Caco-2 (cell line): ENCODE measurements at regions not wholly inside any gene's neighbourhood (a gene's known extent, or its start where the extent isn't known, plus 50 kb on each side); places are given as distances from the start of the nearest gene placed in this dataset.

Experiments
- BruUV-seq: library from RNA; stranded (reverse); fragments of 400-500 nt; replicated peaks from 2 replicates; lab custom pipeline; 2021; lab: Mats Ljungman, UMichigan
- CTCF ChIA-PET: fragments of 300-600 bp; sonication (Branson Sonifier 250); formaldehyde crosslinking; loops from one replicate; lab custom pipeline; 2022; ENCODE audit warnings: antibody characterized with exemption; lab: Charles Lee
- POLR2A ChIA-PET: fragments of 300-600 bp; sonication (Branson Sonifier 250); formaldehyde crosslinking; loops from one replicate; lab custom pipeline; 2022; ENCODE audit warnings: antibody characterized with exemption; lab: Charles Lee
- DNase-seq, 2 experiments: peaks; one replicate each; pipeline versions ENCODE4 v3.0.0 to v3.0.0-alpha.2; 2020 to 2022
- H3K27me3 ChIP-seq: replicated peaks from 2 replicates; pipeline ENCODE4 v1.6.0; 2011; ENCODE audit warnings: low read length; ENCODE audit not compliant: control insufficient read depth, insufficient read depth
- H3K36me3 ChIP-seq: 2 replicates; pipeline ENCODE4 v1.5.1; 2011; ENCODE audit warnings: low read length; ENCODE audit not compliant: control insufficient read depth, insufficient read depth
- H3K4me1 ChIP-seq: fragments of 250-450 bp; sonication (Bioruptor Pico); 2 replicates; pipeline ENCODE4 v1.5.1; 2020; ENCODE audit warnings: mild to moderate bottlenecking
- H3K4me3 ChIP-seq: 2 replicates; pipeline ENCODE4 v1.5.1; 2011; ENCODE audit warnings: low read depth, mild to moderate bottlenecking, control low read depth, low read length
- H3K9me3 ChIP-seq: fragments of 250-450 bp; sonication (Bioruptor Pico); 2 replicates; pipeline ENCODE4 v1.5.1; 2020; ENCODE audit warnings: mild to moderate bottlenecking, moderate library complexity
- H3K27ac Mint-ChIP-seq: one replicate; pipeline ENCODE4 v1.8.0; 2022; ENCODE audit warnings: mixed read lengths; ENCODE audit not compliant: unreplicated experiment
- H3K27me3 Mint-ChIP-seq: one replicate; pipeline ENCODE4 v1.8.0; 2022; ENCODE audit warnings: mixed read lengths; ENCODE audit not compliant: insufficient read depth, unreplicated experiment
- H3K36me3 Mint-ChIP-seq: one replicate; pipeline ENCODE4 v1.8.0; 2022; ENCODE audit warnings: mild to moderate bottlenecking, mixed read lengths; ENCODE audit not compliant: insufficient read depth, unreplicated experiment
- H3K4me1 Mint-ChIP-seq: one replicate; pipeline ENCODE4 v1.8.0; 2022; ENCODE audit warnings: low read depth, mixed read lengths; ENCODE audit not compliant: unreplicated experiment
- H3K4me3 Mint-ChIP-seq: one replicate; pipeline ENCODE4 v1.8.0; 2022; ENCODE audit warnings: mild to moderate bottlenecking, moderate library complexity, mixed read lengths; ENCODE audit not compliant: unreplicated experiment
- H3K9me3 Mint-ChIP-seq: one replicate; pipeline ENCODE4 v1.8.0; 2022; ENCODE audit warnings: mixed read lengths; ENCODE audit not compliant: unreplicated experiment
- intact Hi-C: fragments of 100-400 bp; cut with micrococcal nuclease; formaldehyde crosslinking; loops from one replicate; pipeline ENCODE4 v1.10.0; 2022; ENCODE audit not compliant: unreplicated experiment
- TF ChIP-seq, protein P1 (sequence below), 2 experiments: fragments of 200-600 bp in 1 of 2; IDR thresholded peaks; 1 replicate in 1 of 2; 2 replicates in 1 of 2; pipeline versions ENCODE4 v1.5.1 to v1.8.0; 2011 to 2022; ENCODE audit warnings: antibody characterized with exemption in 1 of 2, control low read depth in 1 of 2, inconsistent platforms in 1 of 2, low read depth in 1 of 2, low read length in 1 of 2, mild to moderate bottlenecking in 1 of 2, moderate library complexity in 1 of 2; ENCODE audit not compliant: insufficient read depth in 1 of 2, severe bottlenecking in 1 of 2, unreplicated experiment in 1 of 2

DNA sequence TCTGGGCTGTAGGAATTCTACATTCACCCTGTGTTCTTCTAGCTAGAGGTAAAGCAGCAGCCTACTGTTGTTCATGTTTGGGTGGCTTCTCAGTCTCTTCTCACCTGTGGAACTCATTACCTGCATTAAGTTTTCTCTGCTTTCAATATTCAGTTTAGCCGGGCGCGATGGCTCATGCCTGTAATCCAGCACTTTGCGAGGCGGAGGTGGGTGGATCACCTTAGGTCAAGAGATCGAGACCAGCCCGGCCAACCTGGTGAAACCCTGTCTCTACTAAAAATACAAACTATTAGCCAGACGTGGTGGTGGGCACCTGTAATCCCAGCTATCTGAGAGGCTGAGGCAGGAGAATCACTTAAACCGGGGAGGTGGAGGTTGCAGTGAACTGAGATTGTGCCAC is 139.8 kb upstream of the UBE2E3 start:
- Mint-ChIP-seq H3K36me3 (no peaks in the 10 kb centered on the region), H3K9me3 (peaks cover 10% of the 10 kb centered on the region), H3K27me3 (no peaks in the 10 kb centered on the region), H3K27ac (no peak overlapping the region), H3K4me1 (no peaks in the 10 kb centered on the region), H3K4me3 (no peak overlapping the region)
- TF ChIP-seq, protein P1, sequence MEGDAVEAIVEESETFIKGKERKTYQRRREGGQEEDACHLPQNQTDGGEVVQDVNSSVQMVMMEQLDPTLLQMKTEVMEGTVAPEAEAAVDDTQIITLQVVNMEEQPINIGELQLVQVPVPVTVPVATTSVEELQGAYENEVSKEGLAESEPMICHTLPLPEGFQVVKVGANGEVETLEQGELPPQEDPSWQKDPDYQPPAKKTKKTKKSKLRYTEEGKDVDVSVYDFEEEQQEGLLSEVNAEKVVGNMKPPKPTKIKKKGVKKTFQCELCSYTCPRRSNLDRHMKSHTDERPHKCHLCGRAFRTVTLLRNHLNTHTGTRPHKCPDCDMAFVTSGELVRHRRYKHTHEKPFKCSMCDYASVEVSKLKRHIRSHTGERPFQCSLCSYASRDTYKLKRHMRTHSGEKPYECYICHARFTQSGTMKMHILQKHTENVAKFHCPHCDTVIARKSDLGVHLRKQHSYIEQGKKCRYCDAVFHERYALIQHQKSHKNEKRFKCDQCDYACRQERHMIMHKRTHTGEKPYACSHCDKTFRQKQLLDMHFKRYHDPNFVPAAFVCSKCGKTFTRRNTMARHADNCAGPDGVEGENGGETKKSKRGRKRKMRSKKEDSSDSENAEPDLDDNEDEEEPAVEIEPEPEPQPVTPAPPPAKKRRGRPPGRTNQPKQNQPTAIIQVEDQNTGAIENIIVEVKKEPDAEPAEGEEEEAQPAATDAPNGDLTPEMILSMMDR (IDR thresholded peaks at IDR 0.05; ENCODE audit: insufficient read depth in 1 of 2, low read depth in 1 of 2, low read length in 1 of 2, severe bottlenecking in 1 of 2, unreplicated experiment in 1 of 2), result no peak
- H3K36me3 ChIP-seq, result no peaks in the 10 kb centered on the region
- POLR2A ChIA-PET, result no interaction called here
- no TSS peak for BruUV-seq
- no peaks in the 10 kb centered on the region for H3K9me3 ChIP-seq
- no peak for DNase-seq
- no peaks in the 10 kb centered on the region for H3K27me3 ChIP-seq
- CTCF ChIA-PET, result no interaction called here
- intact Hi-C loops, result no loop called here
- H3K4me1 ChIP-seq, result no peaks in the 10 kb centered on the region
- H3K4me3 ChIP-seq, result no peak overlapping the region

DNA sequence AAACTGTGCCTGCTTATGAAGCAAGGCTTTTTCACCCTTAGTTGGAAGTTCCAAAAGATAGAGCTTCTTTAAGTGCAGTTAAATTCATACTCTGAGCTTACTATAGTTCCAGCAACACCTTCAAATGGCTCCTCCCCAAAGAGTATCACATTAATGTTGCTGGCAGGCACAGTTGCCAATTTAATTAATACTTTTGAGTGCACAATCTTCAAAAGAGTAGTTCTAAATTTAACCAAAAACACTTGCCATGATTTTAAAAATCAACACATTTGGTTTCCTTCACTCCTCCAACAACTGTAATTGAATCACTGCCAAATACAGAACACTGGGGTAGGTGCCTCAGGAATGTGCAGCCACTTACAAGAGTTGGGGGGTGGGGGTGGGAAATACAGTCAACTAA is 150.6 kb upstream of the UBE2E3 start:
- no peak overlapping the region for H3K4me3 Mint-ChIP-seq
- ChIA-PET CTCF (no interaction called here), POLR2A (no interaction called here)
- H3K27me3 ChIP-seq, result no peaks in the 10 kb centered on the region
- H3K9me3 Mint-ChIP-seq, result peaks cover 6% of the 10 kb centered on the region
- no TSS peak for BruUV-seq
- no peaks in the 10 kb centered on the region; the same call in 1 of the 2 replicates for H3K9me3 ChIP-seq
- peaks cover under 1% of the 10 kb centered on the region for H3K27me3 Mint-ChIP-seq
- H3K27ac Mint-ChIP-seq, result no peak overlapping the region
- TF ChIP-seq, protein P1 (IDR thresholded peaks at IDR 0.05; ENCODE audit: insufficient read depth in 1 of 2, low read depth in 1 of 2, low read length in 1 of 2, severe bottlenecking in 1 of 2, unreplicated experiment in 1 of 2), result no peak
- H3K4me1 Mint-ChIP-seq, result no peaks in the 10 kb centered on the region
- H3K4me3 ChIP-seq, result no peak overlapping the region
- no peaks in the 10 kb centered on the region for H3K4me1 ChIP-seq
- DNase-seq, result no peak
- no peaks in the 10 kb centered on the region for H3K36me3 ChIP-seq
- intact Hi-C loops, result no loop called here
- H3K36me3 Mint-ChIP-seq, result peaks cover 4% of the 10 kb centered on the region

DNA sequence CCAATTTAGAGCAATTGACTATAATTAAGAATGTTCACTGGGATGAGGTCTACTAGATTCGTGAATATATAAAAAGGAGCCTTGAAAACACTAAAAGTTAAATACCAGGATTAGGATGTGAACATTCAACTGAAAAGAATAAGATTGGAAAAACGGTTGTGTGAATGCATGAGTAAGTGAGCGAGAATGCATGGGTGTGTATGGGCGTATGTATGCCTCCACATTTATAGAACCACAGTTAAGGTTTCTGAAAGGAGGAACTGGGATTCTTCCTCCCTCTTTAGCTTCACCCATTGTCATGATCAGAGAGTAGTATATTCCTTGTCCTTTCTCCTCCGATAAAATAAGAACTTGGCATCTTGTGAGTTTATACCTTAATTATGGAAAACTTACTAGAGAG is 151.1 kb upstream of the UBE2E3 start:
- Mint-ChIP-seq H3K9me3 (peaks cover 6% of the 10 kb centered on the region), H3K4me3 (no peak overlapping the region), H3K27me3 (peaks cover 4% of the 10 kb centered on the region), H3K4me1 (no peaks in the 10 kb centered on the region), H3K27ac (no peak overlapping the region), H3K36me3 (peaks cover 4% of the 10 kb centered on the region)
- Histone ChIP-seq H3K27me3 (no peaks in the 10 kb centered on the region), H3K4me3 (no peak overlapping the region), H3K9me3 (no peaks in the 10 kb centered on the region; the same call in 1 of the 2 replicates), H3K4me1 (no peaks in the 10 kb centered on the region), H3K36me3 (no peaks in the 10 kb centered on the region)
- POLR2A ChIA-PET, result no interaction called here
- no peak for DNase-seq
- BruUV-seq, result no TSS peak
- TF ChIP-seq, protein P1 (IDR thresholded peaks at IDR 0.05; ENCODE audit: insufficient read depth in 1 of 2, low read depth in 1 of 2, low read length in 1 of 2, severe bottlenecking in 1 of 2, unreplicated experiment in 1 of 2), result no peak
- intact Hi-C loops, result no loop called here
- CTCF ChIA-PET, result no interaction called here
